Karpas-422 (cell line): ENCODE measurements at regions not wholly inside any gene's neighbourhood (a gene's known extent, or its start where the extent isn't known, plus 50 kb on each side); places are given as distances from the start of the nearest gene placed in this dataset.
"Not testable (repeated sequence)": the region's sequence is repeated elsewhere in the genome, so short reads cannot be mapped to it uniquely, and the experiment has no call there.

Source experiments
- DNase-seq: peaks from one replicate; pipeline ENCODE4 v3.0.0-alpha.2; 2015
- H2AFZ ChIP-seq: fragments of 200-600 bp; sonication (generic); 2 replicates; pipeline ENCODE4 v1.6.1; 2014; ENCODE audit warnings: antibody characterized with exemption, low read length, mixed read lengths
- H3K27ac ChIP-seq: fragments of 200-600 bp; sonication (generic); 2 replicates; pipeline ENCODE4 v1.5.1; 2014; ENCODE audit warnings: mild to moderate bottlenecking, low read length, moderate library complexity
- H3K27me3 ChIP-seq: fragments of 200-600 bp; sonication (generic); 2 replicates; pipeline ENCODE4 v1.6.1; 2014; ENCODE audit warnings: low read length, mixed read lengths
- H3K36me3 ChIP-seq: fragments of 200-600 bp; sonication (generic); 2 replicates; pipeline ENCODE4 v1.6.1; 2014; ENCODE audit warnings: low read length, mixed read lengths; ENCODE audit not compliant: insufficient read depth
- H3K4me1 ChIP-seq: fragments of 200-600 bp; sonication (generic); 2 replicates; pipeline ENCODE4 v1.6.1; 2014; ENCODE audit warnings: mild to moderate bottlenecking, low read length, mixed read lengths
- H3K4me2 ChIP-seq: fragments of 200-600 bp; sonication (generic); 2 replicates; pipeline ENCODE4 v1.6.1; 2014; ENCODE audit warnings: low read length, low read depth, mild to moderate bottlenecking; ENCODE audit not compliant: poor library complexity, severe bottlenecking
- H3K4me3 ChIP-seq: fragments of 200-600 bp; sonication (generic); 2 replicates; pipeline ENCODE4 v1.5.1; 2014; ENCODE audit warnings: mild to moderate bottlenecking, antibody characterized with exemption, low read length, mixed read lengths
- H3K79me2 ChIP-seq: fragments of 200-600 bp; sonication (generic); 2 replicates; pipeline ENCODE4 v1.6.1; 2014; ENCODE audit warnings: mild to moderate bottlenecking, low read length, mixed read lengths
- H3K9ac ChIP-seq: fragments of 200-600 bp; sonication (generic); 2 replicates; pipeline ENCODE4 v1.6.0; 2014; ENCODE audit warnings: low read length
- H3K9me2 ChIP-seq: fragments of 200-600 bp; sonication (generic), shearing (Covaris generic); replicated peaks from 2 replicates; pipeline ENCODE4 v1.6.0; 2014; ENCODE audit warnings: mild to moderate bottlenecking, low read length, moderate library complexity; ENCODE audit not compliant: insufficient read depth
- H3K9me3 ChIP-seq: fragments of 300-700, 200-600 bp; sonication (generic); 2 replicates; pipeline ENCODE4 v1.6.1; 2014; ENCODE audit warnings: low read length, mixed read lengths
- H4K20me1 ChIP-seq: fragments of 200-600 bp; sonication (generic); 2 replicates; pipeline ENCODE4 v1.6.1; 2014; ENCODE audit warnings: mild to moderate bottlenecking, antibody characterized with exemption, low read length, low read depth; ENCODE audit not compliant: insufficient read depth

DNA sequence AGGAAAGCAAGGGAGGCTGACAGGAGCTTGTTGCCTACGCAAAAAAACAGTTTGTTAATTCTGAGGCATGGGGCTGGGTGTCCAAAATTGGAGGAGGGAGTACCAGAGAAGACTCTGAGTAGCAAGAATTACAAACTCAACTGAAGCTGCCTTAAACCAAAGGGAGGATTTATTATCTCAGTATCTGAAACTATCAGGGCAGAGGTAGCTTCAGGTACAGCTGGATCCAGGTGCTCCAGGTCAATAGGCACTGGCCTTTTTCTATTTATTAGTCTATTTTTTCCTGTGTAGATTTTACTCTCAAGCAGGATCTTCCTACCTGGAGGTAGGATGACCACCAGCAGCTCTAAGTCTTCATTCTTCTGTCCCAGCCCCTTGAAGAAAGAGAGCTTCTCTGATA, 135.3 kb upstream of the NCOR2 start:
- H3K27ac ChIP-seq: no peak overlapping the region
- no peaks in the 10 kb centered on the region for H3K36me3 ChIP-seq
- no peak overlapping the region for H3K4me2 ChIP-seq
- H3K4me1 ChIP-seq: peaks cover 4% of the 10 kb centered on the region
- no peaks in the 10 kb centered on the region for H3K27me3 ChIP-seq
- H3K9ac ChIP-seq: no peak overlapping the region
- H2AFZ ChIP-seq: no peak overlapping the region
- H3K4me3 ChIP-seq: no peak overlapping the region
- H3K79me2 ChIP-seq: no peaks in the 10 kb centered on the region
- H3K9me3 ChIP-seq: no peaks in the 10 kb centered on the region
- no peaks in the 10 kb centered on the region for H3K9me2 ChIP-seq
- H4K20me1 ChIP-seq: no peaks in the 10 kb centered on the region
- DNase-seq: no peak

- Histone ChIP-seq H3K36me3 (no peaks in the 10 kb centered on the region), H3K4me1 (peaks cover 14% of the 10 kb centered on the region), H2AFZ (no peak overlapping the region), H3K79me2 (no peaks in the 10 kb centered on the region), H4K20me1 (no peaks in the 10 kb centered on the region), H3K27me3 (no peaks in the 10 kb centered on the region), H3K4me2 (no peak overlapping the region), H3K4me3 (no peak overlapping the region), H3K9ac (no peak overlapping the region), H3K9me3 (no peaks in the 10 kb centered on the region), H3K27ac (no peak overlapping the region), H3K9me2 (no peaks in the 10 kb centered on the region)
- DNase-seq: no peak
Observed at GRCh38 chr12:124700810-124701592, 133.6 kb upstream of the NCOR2 start.

DNA sequence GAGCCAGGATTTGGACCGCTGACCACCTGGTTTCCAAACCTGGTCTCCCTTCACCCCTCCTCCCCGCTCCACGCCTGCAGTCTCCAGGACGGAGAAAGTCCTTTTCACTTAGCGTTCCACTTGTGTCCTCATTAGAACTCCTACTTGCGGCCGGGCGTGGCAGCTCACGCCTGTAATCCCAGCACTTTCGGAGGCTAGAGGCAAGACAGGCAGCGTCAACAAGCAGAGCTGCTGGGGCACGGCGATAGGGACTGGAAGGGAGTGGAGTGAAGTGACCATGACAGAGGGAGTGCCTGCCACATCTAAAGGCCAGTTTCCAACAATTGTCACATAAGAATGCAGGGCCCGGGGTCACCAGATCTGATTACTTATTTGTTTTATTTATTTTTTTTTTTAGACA, 132.5 kb upstream of the NCOR2 start:
- H3K27me3 ChIP-seq: no peaks in the 10 kb centered on the region
- no peak overlapping the region for H3K27ac ChIP-seq
- no peak overlapping the region for H2AFZ ChIP-seq
- no peaks in the 10 kb centered on the region for H3K79me2 ChIP-seq
- DNase-seq: no peak
- no peak overlapping the region for H3K4me3 ChIP-seq
- H3K36me3 ChIP-seq: no peaks in the 10 kb centered on the region
- H3K9me2 ChIP-seq: no peaks in the 10 kb centered on the region
- H3K4me2 ChIP-seq: no peak overlapping the region
- no peak overlapping the region for H3K9ac ChIP-seq
- peaks cover 12% of the 10 kb centered on the region for H3K4me1 ChIP-seq
- H3K9me3 ChIP-seq: no peaks in the 10 kb centered on the region
- no peaks in the 10 kb centered on the region for H4K20me1 ChIP-seq

GRCh38 chr12:124698998-124699305, 131.5 kb upstream of the NCOR2 start:
- no peaks in the 10 kb centered on the region for H3K9me3 ChIP-seq
- H3K9me2 ChIP-seq: no peaks in the 10 kb centered on the region
- H3K4me2 ChIP-seq: no peak overlapping the region
- H2AFZ ChIP-seq: no peak overlapping the region
- H3K36me3 ChIP-seq: no peaks in the 10 kb centered on the region
- H3K79me2 ChIP-seq: no peaks in the 10 kb centered on the region
- H3K27me3 ChIP-seq: no peaks in the 10 kb centered on the region
- no peak overlapping the region for H3K9ac ChIP-seq
- no peaks in the 10 kb centered on the region for H4K20me1 ChIP-seq
- peaks cover 12% of the 10 kb centered on the region for H3K4me1 ChIP-seq
- H3K27ac ChIP-seq: no peak overlapping the region
- no peak overlapping the region for H3K4me3 ChIP-seq
- no peak for DNase-seq

DNA sequence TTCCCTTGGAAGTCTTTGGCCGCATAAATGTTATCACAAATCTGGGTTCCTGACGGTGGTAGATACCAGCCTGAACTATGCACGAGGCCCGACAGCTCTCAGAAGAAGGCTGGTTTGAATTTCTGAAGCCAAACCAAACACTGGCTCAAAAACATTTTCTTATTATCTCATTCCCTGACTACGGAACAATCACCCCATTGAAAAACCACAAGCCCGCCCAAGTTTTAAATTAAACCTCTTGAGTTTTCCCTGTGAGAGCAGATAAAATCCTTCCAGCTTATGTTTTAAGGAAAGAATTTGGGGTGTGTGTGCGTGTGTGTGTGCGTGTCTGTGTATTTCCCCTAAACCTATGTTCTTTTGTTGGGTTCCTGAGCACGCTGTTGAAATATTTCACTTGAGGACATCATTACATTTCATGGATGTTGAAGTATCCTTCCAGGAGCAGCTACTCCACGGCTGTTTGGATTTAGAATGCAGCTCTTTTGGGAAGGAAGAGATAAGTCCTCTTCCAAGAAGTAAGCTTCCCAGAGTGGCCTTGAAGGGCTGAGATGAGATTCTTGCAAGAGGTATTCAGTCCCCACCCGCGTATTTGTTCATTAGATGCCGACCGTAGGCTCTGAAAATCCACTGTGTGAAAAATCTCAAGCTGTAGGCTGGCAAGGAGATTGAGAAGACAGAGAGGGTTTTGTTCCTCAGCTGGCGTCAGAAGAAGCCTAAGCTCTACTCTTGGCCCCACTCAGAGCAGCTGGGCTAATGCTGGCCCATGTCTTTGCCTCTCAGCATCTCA, 131.0 kb upstream of the NCOR2 start:
- Histone ChIP-seq H3K27me3 (no peaks in the 10 kb centered on the region), H3K79me2 (no peaks in the 10 kb centered on the region), H3K27ac (no peak overlapping the region), H3K4me1 (peaks cover 12% of the 10 kb centered on the region), H3K9me3 (no peaks in the 10 kb centered on the region), H4K20me1 (no peaks in the 10 kb centered on the region), H3K4me3 (no peak overlapping the region), H3K9ac (no peak overlapping the region), H2AFZ (no peak overlapping the region), H3K4me2 (no peak overlapping the region), H3K9me2 (no peaks in the 10 kb centered on the region), H3K36me3 (no peaks in the 10 kb centered on the region)
- no peak for DNase-seq

DNA sequence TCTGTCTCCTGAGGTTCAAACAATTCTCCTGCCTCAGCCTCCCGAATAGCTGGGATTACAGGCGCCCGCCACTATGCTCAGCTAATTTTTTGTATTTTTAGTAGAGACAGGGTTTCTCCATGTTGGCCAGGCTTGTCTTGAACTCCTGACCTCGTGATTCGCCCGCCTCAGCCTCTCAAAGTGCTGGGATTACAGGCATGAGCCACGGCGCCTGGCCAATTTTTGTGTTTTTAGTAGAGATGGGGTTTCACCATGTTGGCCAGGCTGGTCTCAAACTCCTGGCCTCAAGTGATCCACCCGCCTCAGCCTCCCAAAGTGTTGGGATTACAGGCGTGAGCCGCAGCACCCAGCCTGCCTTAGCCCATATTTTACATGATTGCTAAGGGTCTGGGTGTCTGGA, 130.3 kb upstream of the NCOR2 start:
- not testable (repeated sequence) for H3K27me3 ChIP-seq, H4K20me1 ChIP-seq, H3K79me2 ChIP-seq, H3K4me3 ChIP-seq, H3K27ac ChIP-seq, DNase-seq, H3K4me2 ChIP-seq, H2AFZ ChIP-seq, H3K9me2 ChIP-seq, H3K36me3 ChIP-seq, H3K9me3 ChIP-seq, H3K9ac ChIP-seq
- H3K4me1 ChIP-seq: peaks cover 12% of the 10 kb centered on the region

- no peaks in the 10 kb centered on the region for H3K9me3 ChIP-seq
- H3K9me2 ChIP-seq: no peaks in the 10 kb centered on the region
- no peak overlapping the region for H3K4me3 ChIP-seq
- no peak overlapping the region for H3K27ac ChIP-seq
- H3K4me2 ChIP-seq: no peak overlapping the region
- peaks cover 12% of the 10 kb centered on the region for H3K4me1 ChIP-seq
- H3K36me3 ChIP-seq: no peaks in the 10 kb centered on the region
- no peak overlapping the region for H3K9ac ChIP-seq
- no peak for DNase-seq
- no peaks in the 10 kb centered on the region for H3K27me3 ChIP-seq
- H2AFZ ChIP-seq: no peak overlapping the region
- H4K20me1 ChIP-seq: no peaks in the 10 kb centered on the region
- no peaks in the 10 kb centered on the region for H3K79me2 ChIP-seq
Observed at GRCh38 chr12:124696693-124697476, 129.5 kb upstream of the NCOR2 start.

GRCh38 chr12:124695861-124696260, 128.4 kb upstream of the NCOR2 start:
- DNase-seq: no peak
- no peaks in the 10 kb centered on the region for H3K9me2 ChIP-seq
- no peak overlapping the region for H3K4me3 ChIP-seq
- no peak overlapping the region for H3K9ac ChIP-seq
- no peaks in the 10 kb centered on the region for H3K36me3 ChIP-seq
- no peak overlapping the region for H2AFZ ChIP-seq
- no peaks in the 10 kb centered on the region for H3K79me2 ChIP-seq
- no peak overlapping the region for H3K4me2 ChIP-seq
- H3K27me3 ChIP-seq: no peaks in the 10 kb centered on the region
- peaks cover 12% of the 10 kb centered on the region for H3K4me1 ChIP-seq
- no peaks in the 10 kb centered on the region for H4K20me1 ChIP-seq
- H3K9me3 ChIP-seq: no peaks in the 10 kb centered on the region
- H3K27ac ChIP-seq: no peak overlapping the region
